ENCODE measurements at regions not wholly inside any gene's neighbourhood (a gene's known extent, or its start where the extent isn't known, plus 50 kb on each side); places are given as distances from the start of the nearest gene placed in this dataset.

DNA sequence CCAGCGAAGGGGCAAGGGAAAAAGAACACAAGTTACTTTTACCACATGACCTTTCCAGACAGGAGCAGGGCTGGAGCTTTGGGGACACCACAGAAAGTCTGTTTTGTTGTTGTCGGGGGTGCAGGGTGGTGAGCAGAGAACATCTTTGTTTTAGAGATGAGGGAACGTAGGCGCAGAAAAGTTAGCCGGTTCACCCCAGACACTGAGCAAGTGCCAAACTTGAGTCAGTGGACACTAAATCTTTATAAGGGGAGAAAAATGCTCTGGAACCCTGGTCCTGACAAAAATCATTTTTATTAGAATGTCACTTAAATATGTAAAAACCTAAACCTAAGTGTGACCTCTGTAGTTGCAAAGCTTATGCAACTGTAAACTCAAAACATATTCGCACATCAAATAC lies 126.4 kb upstream of the GAS1 start:
- H3K27me3 ChIP-seq (ENCODE audit: insufficient read depth, low read depth, severe bottlenecking), result peaks cover 39% of the 10 kb centered on the region
- no peaks in the 10 kb centered on the region for H3K36me3 ChIP-seq
- H3K9me3 ChIP-seq (ENCODE audit: severe bottlenecking), result no peaks in the 10 kb centered on the region
- H3K4me3 ChIP-seq (ENCODE audit: low read depth, low read length), result no peak overlapping the region
- no peak for DNase-seq
- no peak overlapping the region for H3K27ac ChIP-seq
- no peak for TF ChIP-seq CTCF (IDR thresholded peaks at IDR 0.05; ENCODE audit: low read depth, low read length)

- H3K36me3 ChIP-seq, result no peaks in the 10 kb centered on the region
- H3K27ac ChIP-seq, result no peak overlapping the region
- H3K9me3 ChIP-seq (ENCODE audit: severe bottlenecking), result no peaks in the 10 kb centered on the region
- no peak overlapping the region for H3K4me3 ChIP-seq (ENCODE audit: low read depth, low read length)
- no peak for TF ChIP-seq CTCF (IDR thresholded peaks at IDR 0.05; ENCODE audit: low read depth, low read length)
- no peak for DNase-seq
- peaks cover 32% of the 10 kb centered on the region for H3K27me3 ChIP-seq (ENCODE audit: insufficient read depth, low read depth, severe bottlenecking)
Observed at GRCh38 chr9:87075537-87075936, 128.2 kb upstream of the GAS1 start.

- Histone ChIP-seq H3K4me3 (ENCODE audit: low read depth, low read length) (no peak overlapping the region), H3K36me3 (no peaks in the 10 kb centered on the region), H3K27me3 (ENCODE audit: insufficient read depth, low read depth, severe bottlenecking) (peaks cover 23% of the 10 kb centered on the region), H3K9me3 (ENCODE audit: severe bottlenecking) (no peaks in the 10 kb centered on the region), H3K27ac (no peak overlapping the region)
- DNase-seq, result no peak
- no peak for TF ChIP-seq CTCF (IDR thresholded peaks at IDR 0.05; ENCODE audit: low read depth, low read length)
Observed at GRCh38 chr9:87076825-87077224, 129.5 kb upstream of the GAS1 start.

GRCh38 chr9:87077986-87078385 lies 130.7 kb upstream of the GAS1 start:
- H3K36me3 ChIP-seq, result no peaks in the 10 kb centered on the region
- DNase-seq, result no peak
- peaks cover 30% of the 10 kb centered on the region for H3K27me3 ChIP-seq (ENCODE audit: insufficient read depth, low read depth, severe bottlenecking)
- no peak overlapping the region for H3K27ac ChIP-seq
- no peak for TF ChIP-seq CTCF (IDR thresholded peaks at IDR 0.05; ENCODE audit: low read depth, low read length)
- H3K4me3 ChIP-seq (ENCODE audit: low read depth, low read length), result no peak overlapping the region
- H3K9me3 ChIP-seq (ENCODE audit: severe bottlenecking), result no peaks in the 10 kb centered on the region

DNA sequence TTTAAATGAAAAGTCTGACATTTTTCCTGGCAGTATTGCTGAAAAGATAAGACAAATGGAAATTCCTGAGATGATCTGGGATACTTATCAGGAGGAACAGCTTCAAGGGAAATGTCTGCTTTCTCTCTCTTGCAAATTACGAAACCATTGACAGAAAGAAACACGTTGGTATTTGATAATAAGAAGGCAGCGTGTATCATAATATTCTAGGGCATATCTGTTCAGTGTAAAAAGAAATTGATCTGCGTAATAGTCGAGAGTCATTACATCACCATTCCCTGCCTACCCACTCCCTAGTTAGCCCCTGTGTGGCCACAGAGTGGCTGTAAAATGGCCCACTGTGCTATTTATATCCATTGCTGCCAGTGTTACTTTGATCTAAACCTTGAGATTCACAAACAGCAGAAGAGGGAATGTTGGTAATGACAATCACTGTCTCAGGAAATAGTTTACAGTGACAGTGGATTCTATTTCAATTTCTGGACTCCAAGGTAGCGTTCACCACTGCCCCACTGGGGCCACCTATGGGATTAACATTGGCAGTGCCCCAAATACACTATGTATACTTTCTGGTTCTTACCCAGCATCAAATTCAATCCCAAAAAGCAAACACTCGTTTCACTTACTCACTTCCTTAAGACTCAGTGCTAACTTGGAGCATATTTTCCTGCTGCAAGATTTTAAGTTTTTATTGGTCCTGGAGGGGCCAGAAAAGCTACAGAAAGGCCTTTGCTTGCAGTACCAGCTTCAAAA lies 133.4 kb upstream of the GAS1 start:
- Histone ChIP-seq H3K36me3 (no peaks in the 10 kb centered on the region), H3K4me3 (ENCODE audit: low read depth, low read length) (no peak overlapping the region), H3K9me3 (ENCODE audit: severe bottlenecking) (no peaks in the 10 kb centered on the region), H3K27ac (no peak overlapping the region), H3K27me3 (ENCODE audit: insufficient read depth, low read depth, severe bottlenecking) (peaks cover 28% of the 10 kb centered on the region)
- no peak for DNase-seq
- TF ChIP-seq CTCF (IDR thresholded peaks at IDR 0.05; ENCODE audit: low read depth, low read length), result no peak

GRCh38 chr9:87081503-87081902 lies 134.2 kb upstream of the GAS1 start:
- Histone ChIP-seq H3K36me3 (no peaks in the 10 kb centered on the region), H3K27ac (no peak overlapping the region), H3K9me3 (ENCODE audit: severe bottlenecking) (no peaks in the 10 kb centered on the region), H3K27me3 (ENCODE audit: insufficient read depth, low read depth, severe bottlenecking) (peaks cover 31% of the 10 kb centered on the region), H3K4me3 (ENCODE audit: low read depth, low read length) (no peak overlapping the region)
- no peak for DNase-seq
- no peak for TF ChIP-seq CTCF (IDR thresholded peaks at IDR 0.05; ENCODE audit: low read depth, low read length)
